Caco-2 (cell line): ENCODE measurements at regions not wholly inside any gene's neighbourhood (a gene's known extent, or its start where the extent isn't known, plus 50 kb on each side); places are given as distances from the start of the nearest gene placed in this dataset.
"Not testable (repeated sequence)": the region's sequence is repeated elsewhere in the genome, so short reads cannot be mapped to it uniquely, and the experiment has no call there.

Experiments used
- BruUV-seq: library from RNA; stranded (reverse); fragments of 400-500 nt; replicated peaks from 2 replicates; lab custom pipeline; 2021; lab: Mats Ljungman, UMichigan
- CTCF ChIA-PET: fragments of 300-600 bp; sonication (Branson Sonifier 250); formaldehyde crosslinking; loops from one replicate; lab custom pipeline; 2022; ENCODE audit warnings: antibody characterized with exemption; lab: Charles Lee
- POLR2A ChIA-PET: fragments of 300-600 bp; sonication (Branson Sonifier 250); formaldehyde crosslinking; loops from one replicate; lab custom pipeline; 2022; ENCODE audit warnings: antibody characterized with exemption; lab: Charles Lee
- DNase-seq, 2 experiments: peaks; one replicate each; pipeline versions ENCODE4 v3.0.0 to v3.0.0-alpha.2; 2020 to 2022
- H3K27me3 ChIP-seq: replicated peaks from 2 replicates; pipeline ENCODE4 v1.6.0; 2011; ENCODE audit warnings: low read length; ENCODE audit not compliant: control insufficient read depth, insufficient read depth
- H3K36me3 ChIP-seq: 2 replicates; pipeline ENCODE4 v1.5.1; 2011; ENCODE audit warnings: low read length; ENCODE audit not compliant: control insufficient read depth, insufficient read depth
- H3K4me1 ChIP-seq: fragments of 250-450 bp; sonication (Bioruptor Pico); 2 replicates; pipeline ENCODE4 v1.5.1; 2020; ENCODE audit warnings: mild to moderate bottlenecking
- H3K4me3 ChIP-seq: 2 replicates; pipeline ENCODE4 v1.5.1; 2011; ENCODE audit warnings: low read depth, mild to moderate bottlenecking, control low read depth, low read length
- H3K9me3 ChIP-seq: fragments of 250-450 bp; sonication (Bioruptor Pico); 2 replicates; pipeline ENCODE4 v1.5.1; 2020; ENCODE audit warnings: mild to moderate bottlenecking, moderate library complexity
- H3K27ac Mint-ChIP-seq: one replicate; pipeline ENCODE4 v1.8.0; 2022; ENCODE audit warnings: mixed read lengths; ENCODE audit not compliant: unreplicated experiment
- H3K27me3 Mint-ChIP-seq: one replicate; pipeline ENCODE4 v1.8.0; 2022; ENCODE audit warnings: mixed read lengths; ENCODE audit not compliant: insufficient read depth, unreplicated experiment
- H3K36me3 Mint-ChIP-seq: one replicate; pipeline ENCODE4 v1.8.0; 2022; ENCODE audit warnings: mild to moderate bottlenecking, mixed read lengths; ENCODE audit not compliant: insufficient read depth, unreplicated experiment
- H3K4me1 Mint-ChIP-seq: one replicate; pipeline ENCODE4 v1.8.0; 2022; ENCODE audit warnings: low read depth, mixed read lengths; ENCODE audit not compliant: unreplicated experiment
- H3K4me3 Mint-ChIP-seq: one replicate; pipeline ENCODE4 v1.8.0; 2022; ENCODE audit warnings: mild to moderate bottlenecking, moderate library complexity, mixed read lengths; ENCODE audit not compliant: unreplicated experiment
- H3K9me3 Mint-ChIP-seq: one replicate; pipeline ENCODE4 v1.8.0; 2022; ENCODE audit warnings: mixed read lengths; ENCODE audit not compliant: unreplicated experiment
- CTCF ChIP-seq, 2 experiments: fragments of 200-600 bp in 1 of 2; IDR thresholded peaks; 1 replicate in 1 of 2; 2 replicates in 1 of 2; pipeline versions ENCODE4 v1.5.1 to v1.8.0; 2011 to 2022; ENCODE audit warnings: antibody characterized with exemption in 1 of 2, control low read depth in 1 of 2, inconsistent platforms in 1 of 2, low read depth in 1 of 2, low read length in 1 of 2, mild to moderate bottlenecking in 1 of 2, moderate library complexity in 1 of 2; ENCODE audit not compliant: insufficient read depth in 1 of 2, severe bottlenecking in 1 of 2, unreplicated experiment in 1 of 2
- intact Hi-C: fragments of 100-400 bp; cut with micrococcal nuclease; formaldehyde crosslinking; loops from one replicate; pipeline ENCODE4 v1.10.0; 2022; ENCODE audit not compliant: unreplicated experiment

DNA sequence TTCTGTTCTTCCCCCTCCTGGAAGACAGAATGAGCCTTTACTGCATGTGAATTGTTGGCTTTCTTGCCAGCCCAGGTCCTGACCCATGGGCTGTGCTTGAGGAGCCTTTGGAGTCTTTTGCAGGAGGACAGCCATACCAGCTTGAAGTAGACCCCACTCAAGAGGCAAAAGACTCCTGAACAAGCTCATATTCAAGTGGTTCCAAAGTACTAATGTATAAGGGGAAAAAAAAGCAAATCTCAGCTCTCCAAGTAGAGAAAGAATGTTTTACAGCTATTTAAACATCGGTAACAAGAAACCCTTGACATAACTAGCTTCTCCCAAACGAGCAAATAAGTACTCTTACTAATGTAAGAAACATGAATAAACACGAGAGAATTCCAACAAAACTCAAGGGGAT lies 174.9 kb upstream of the MXRA5 start:
- Histone ChIP-seq H3K9me3 (no peaks in the 10 kb centered on the region), H3K4me3 (no peak overlapping the region), H3K27me3 (no peaks in the 10 kb centered on the region), H3K4me1 (no peaks in the 10 kb centered on the region), H3K36me3 (no peaks in the 10 kb centered on the region)
- Mint-ChIP-seq H3K4me1 (no peaks in the 10 kb centered on the region), H3K27me3 (peaks cover 3% of the 10 kb centered on the region), H3K36me3 (no peaks in the 10 kb centered on the region), H3K4me3 (no peak overlapping the region), H3K9me3 (no peaks in the 10 kb centered on the region), H3K27ac (no peak overlapping the region)
- no TSS peak for BruUV-seq
- ChIA-PET POLR2A (no interaction called here), CTCF (no interaction called here)
- no peak for TF ChIP-seq CTCF (IDR thresholded peaks at IDR 0.05; ENCODE audit: insufficient read depth in 1 of 2, low read depth in 1 of 2, low read length in 1 of 2, severe bottlenecking in 1 of 2, unreplicated experiment in 1 of 2)
- intact Hi-C loops = no loop called here
- DNase-seq = no peak

DNA sequence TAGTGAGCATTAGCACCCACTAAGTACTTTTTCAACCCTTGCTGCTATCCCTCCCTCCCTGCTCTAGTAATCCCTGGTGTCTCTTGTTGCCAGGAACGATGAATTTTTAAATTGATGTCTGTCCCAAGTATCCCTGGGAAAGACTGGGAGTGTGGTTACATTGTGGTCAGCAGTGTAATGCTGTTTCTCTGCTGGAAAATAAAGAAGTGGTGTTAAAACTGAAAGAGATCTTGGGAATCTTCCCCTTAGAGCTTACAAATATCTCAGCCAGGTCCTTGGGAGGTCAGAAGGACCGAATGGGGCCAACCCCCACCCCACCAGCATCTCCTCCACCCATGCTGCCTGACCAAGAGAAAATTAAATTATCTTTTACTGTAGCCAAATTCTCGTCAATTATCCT lies 174.5 kb upstream of the MXRA5 start:
- peaks cover 3% of the 10 kb centered on the region for H3K27me3 Mint-ChIP-seq
- DNase-seq = no peak
- H3K9me3 ChIP-seq = no peaks in the 10 kb centered on the region
- H3K36me3 ChIP-seq = no peaks in the 10 kb centered on the region
- H3K4me1 ChIP-seq = no peaks in the 10 kb centered on the region
- CTCF ChIA-PET = no interaction called here
- no peaks in the 10 kb centered on the region for H3K36me3 Mint-ChIP-seq
- BruUV-seq = no TSS peak
- H3K4me1 Mint-ChIP-seq = no peaks in the 10 kb centered on the region
- H3K9me3 Mint-ChIP-seq = no peaks in the 10 kb centered on the region
- TF ChIP-seq CTCF (IDR thresholded peaks at IDR 0.05; ENCODE audit: insufficient read depth in 1 of 2, low read depth in 1 of 2, low read length in 1 of 2, severe bottlenecking in 1 of 2, unreplicated experiment in 1 of 2) = no peak
- POLR2A ChIA-PET = no interaction called here
- intact Hi-C loops = no loop called here
- no peak overlapping the region for H3K27ac Mint-ChIP-seq
- no peak overlapping the region for H3K4me3 ChIP-seq
- H3K27me3 ChIP-seq = no peaks in the 10 kb centered on the region
- H3K4me3 Mint-ChIP-seq = no peak overlapping the region

DNA sequence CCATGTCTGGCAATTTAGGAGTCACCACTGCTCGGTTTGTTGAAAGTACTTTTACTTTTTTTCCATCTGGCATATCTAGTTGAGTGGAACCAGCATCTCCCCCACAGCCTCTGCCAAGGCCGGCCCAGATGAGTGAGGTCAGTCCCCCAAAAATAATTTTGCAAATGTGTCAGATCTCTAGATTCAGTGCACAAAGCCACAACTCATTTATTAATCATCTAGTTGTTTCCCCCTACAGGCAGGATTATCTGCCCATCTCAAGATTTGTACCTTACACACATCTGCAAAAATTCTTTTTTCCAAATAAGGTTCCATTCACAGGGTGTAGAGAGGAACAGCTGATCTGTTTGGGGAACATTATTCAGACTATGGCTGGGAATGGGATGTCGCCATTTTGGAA lies 174.0 kb upstream of the MXRA5 start:
- no peak for DNase-seq
- Mint-ChIP-seq H3K27me3 (peaks cover 3% of the 10 kb centered on the region), H3K9me3 (no peaks in the 10 kb centered on the region), H3K36me3 (no peaks in the 10 kb centered on the region), H3K4me1 (no peaks in the 10 kb centered on the region), H3K4me3 (no peak overlapping the region), H3K27ac (no peak overlapping the region)
- ChIA-PET CTCF (no interaction called here), POLR2A (no interaction called here)
- Histone ChIP-seq H3K36me3 (no peaks in the 10 kb centered on the region), H3K9me3 (no peaks in the 10 kb centered on the region), H3K4me1 (no peaks in the 10 kb centered on the region), H3K27me3 (no peaks in the 10 kb centered on the region), H3K4me3 (no peak overlapping the region)
- no peak for TF ChIP-seq CTCF (IDR thresholded peaks at IDR 0.05; ENCODE audit: insufficient read depth in 1 of 2, low read depth in 1 of 2, low read length in 1 of 2, severe bottlenecking in 1 of 2, unreplicated experiment in 1 of 2)
- intact Hi-C loops = no loop called here
- no TSS peak for BruUV-seq

- H3K4me3 Mint-ChIP-seq, H3K4me1 Mint-ChIP-seq, H3K36me3 Mint-ChIP-seq, DNase-seq, CTCF ChIA-PET, H3K4me3 ChIP-seq, H3K27ac Mint-ChIP-seq, H3K27me3 ChIP-seq, H3K9me3 ChIP-seq, intact Hi-C loops, BruUV-seq, H3K4me1 ChIP-seq, H3K27me3 Mint-ChIP-seq, H3K9me3 Mint-ChIP-seq, H3K36me3 ChIP-seq, POLR2A ChIA-PET: not testable (repeated sequence)
These were observed 172.9 kb upstream of the MXRA5 start for GRCh38 chrX:3519384-3519783.
